ENCODE measurements at regions not wholly inside any gene's neighbourhood (a gene's known extent, or its start where the extent isn't known, plus 50 kb on each side); places are given as distances from the start of the nearest gene placed in this dataset.
"Not testable (repeated sequence)": the region's sequence is repeated elsewhere in the genome, so short reads cannot be mapped to it uniquely, and the experiment has no call there.

GRCh38 chr11:67805253-67806126 is 131.1 kb upstream of the ALDH3B2 start:
- not testable (repeated sequence) for H3K27me3 Mint-ChIP-seq (ENCODE audit: low read depth in 3 of 3); H3K36me3 Mint-ChIP-seq; H3K4me1 Mint-ChIP-seq; H3K9me3 Mint-ChIP-seq
- H3K4me3 Mint-ChIP-seq = peak overlapping the region; percentile 90 to 96 (median 94)
- peak overlapping the region; percentile 90 to 99 (median 98) for H3K27ac Mint-ChIP-seq
- peak; percentile 98 to 99 (median 99) for DNase-seq

- Mint-ChIP-seq H3K4me3 (peak overlapping the region; percentile 90 to 96 (median 94)), H3K27ac (peak overlapping the region; percentile 51 to 97 (median 74))
- not testable (repeated sequence) for H3K27me3 Mint-ChIP-seq (ENCODE audit: low read depth in 3 of 3); H3K36me3 Mint-ChIP-seq; H3K9me3 Mint-ChIP-seq; DNase-seq; H3K4me1 Mint-ChIP-seq
Measured at GRCh38 chr11:67804435-67805252, 130.2 kb upstream of the ALDH3B2 start.

GRCh38 chr11:67803519-67803918 is 129.1 kb upstream of the ALDH3B2 start:
- H3K27ac Mint-ChIP-seq; H3K4me1 Mint-ChIP-seq; H3K9me3 Mint-ChIP-seq; H3K27me3 Mint-ChIP-seq (ENCODE audit: low read depth in 3 of 3); H3K36me3 Mint-ChIP-seq; DNase-seq: not testable (repeated sequence)
- H3K4me3 Mint-ChIP-seq = peak overlapping the region in 3 of 5 donors; percentile 23 to 83 (median 44)

GRCh38 chr11:67803055-67803454 is 128.6 kb upstream of the ALDH3B2 start:
- H3K27ac Mint-ChIP-seq; H3K27me3 Mint-ChIP-seq (ENCODE audit: low read depth in 3 of 3); H3K4me1 Mint-ChIP-seq; H3K36me3 Mint-ChIP-seq; H3K9me3 Mint-ChIP-seq; DNase-seq: not testable (repeated sequence)
- H3K4me3 Mint-ChIP-seq = peak overlapping the region in 1 of 5 donors; percentile 12

- not testable (repeated sequence) for DNase-seq; H3K4me1 Mint-ChIP-seq; H3K9me3 Mint-ChIP-seq; H3K36me3 Mint-ChIP-seq; H3K27ac Mint-ChIP-seq; H3K27me3 Mint-ChIP-seq (ENCODE audit: low read depth in 3 of 3); H3K4me3 Mint-ChIP-seq
Measured at GRCh38 chr11:67802623-67803022, 128.2 kb upstream of the ALDH3B2 start.

- not testable (repeated sequence) for H3K27ac Mint-ChIP-seq; H3K9me3 Mint-ChIP-seq; DNase-seq; H3K27me3 Mint-ChIP-seq (ENCODE audit: low read depth in 3 of 3); H3K4me1 Mint-ChIP-seq; H3K4me3 Mint-ChIP-seq; H3K36me3 Mint-ChIP-seq
Measured at GRCh38 chr11:67801397-67801796, 127.0 kb upstream of the ALDH3B2 start.

GRCh38 chr11:67800591-67800990 is 126.2 kb upstream of the ALDH3B2 start:
- not testable (repeated sequence) for H3K4me1 Mint-ChIP-seq; H3K27me3 Mint-ChIP-seq (ENCODE audit: low read depth in 3 of 3); H3K4me3 Mint-ChIP-seq; H3K27ac Mint-ChIP-seq; H3K9me3 Mint-ChIP-seq; DNase-seq; H3K36me3 Mint-ChIP-seq

GRCh38 chr11:67799808-67800207 is 125.4 kb upstream of the ALDH3B2 start:
- not testable (repeated sequence) for H3K9me3 Mint-ChIP-seq; H3K4me3 Mint-ChIP-seq; H3K27ac Mint-ChIP-seq; H3K27me3 Mint-ChIP-seq (ENCODE audit: low read depth in 3 of 3); H3K4me1 Mint-ChIP-seq; H3K36me3 Mint-ChIP-seq
- DNase-seq = peak in 1 of 3 donors; percentile 11

- not testable (repeated sequence) for H3K4me1 Mint-ChIP-seq; H3K27ac Mint-ChIP-seq; DNase-seq; H3K9me3 Mint-ChIP-seq; H3K4me3 Mint-ChIP-seq; H3K27me3 Mint-ChIP-seq (ENCODE audit: low read depth in 3 of 3); H3K36me3 Mint-ChIP-seq
Measured at GRCh38 chr11:67797726-67798521, 123.5 kb upstream of the ALDH3B2 start.

GRCh38 chr11:67795746-67796145 is 121.3 kb upstream of the ALDH3B2 start:
- H3K27ac Mint-ChIP-seq = no peak overlapping the region
- peaks cover 12 to 13% of the 10 kb centered on the region in 2 donors for H3K4me1 Mint-ChIP-seq
- H3K36me3 Mint-ChIP-seq = no peaks in the 10 kb centered on the region

GRCh38 chr11:67793750-67794149 is 119.3 kb upstream of the ALDH3B2 start:
- not testable (repeated sequence) for H3K36me3 Mint-ChIP-seq; H3K27ac Mint-ChIP-seq; DNase-seq; H3K27me3 Mint-ChIP-seq (ENCODE audit: low read depth in 3 of 3); H3K9me3 Mint-ChIP-seq; H3K4me3 Mint-ChIP-seq
- peaks cover 12 to 20% of the 10 kb centered on the region in 2 donors for H3K4me1 Mint-ChIP-seq

More at GRCh38 chr11:67795746-67796145, 121.3 kb upstream of the ALDH3B2 start:
- H3K27me3 Mint-ChIP-seq (ENCODE audit: low read depth in 3 of 3) = peaks cover 0 to 5% (median 2%) of the 10 kb centered on the region in 3 donors
- no peak for DNase-seq
- H3K9me3 Mint-ChIP-seq = peaks cover 0 to 2% (median 0%) of the 10 kb centered on the region in 6 donors
- H3K4me3 Mint-ChIP-seq = no peak overlapping the region

GRCh38 chr11:67792273-67792990 is 118.0 kb upstream of the ALDH3B2 start:
- H3K9me3 Mint-ChIP-seq; H3K36me3 Mint-ChIP-seq; H3K27me3 Mint-ChIP-seq (ENCODE audit: low read depth in 3 of 3); H3K27ac Mint-ChIP-seq: not testable (repeated sequence)
- H3K4me1 Mint-ChIP-seq = peaks cover 12 to 20% of the 10 kb centered on the region in 2 donors
- peak overlapping the region in 1 of 5 donors; percentile 49 for H3K4me3 Mint-ChIP-seq
- peak; percentile 32 to 42 (median 42) for DNase-seq

GRCh38 chr11:67791598-67792170 is 117.3 kb upstream of the ALDH3B2 start:
- not testable (repeated sequence) for H3K36me3 Mint-ChIP-seq; H3K9me3 Mint-ChIP-seq; H3K27me3 Mint-ChIP-seq (ENCODE audit: low read depth in 3 of 3)
- Mint-ChIP-seq H3K4me3 (peak overlapping the region in 4 of 5 donors; percentile 14 to 72 (median 46)), H3K4me1 (peaks cover 12 to 20% of the 10 kb centered on the region in 2 donors), H3K27ac (peak overlapping the region in 1 of 6 donors; percentile 6)
- peak in 1 of 3 donors; percentile 21 for DNase-seq
